GM23248 (cell line): ENCODE measurements at regions not wholly inside any gene's neighbourhood (a gene's known extent, or its start where the extent isn't known, plus 50 kb on each side); places are given as distances from the start of the nearest gene placed in this dataset.

Source experiments
- EZH2 ChIP-seq: fragments of 200-600 bp; sonication (generic); IDR thresholded peaks from 2 replicates; pipeline ENCODE4 v1.6.1; 2018; ENCODE audit warnings: antibody characterized with exemption, mild to moderate bottlenecking; ENCODE audit not compliant: insufficient read depth, poor library complexity, severe bottlenecking
- EZH2phosphoT487 ChIP-seq: fragments of 200-600 bp; sonication (generic); IDR thresholded peaks from 2 replicates; pipeline ENCODE4 v1.6.1; 2018; ENCODE audit warnings: antibody characterized with exemption, moderate library complexity, mild to moderate bottlenecking, low read depth; ENCODE audit not compliant: insufficient read depth

GRCh38 chr20:16914277-16914676, 166.1 kb downstream of the OTOR start:
- no peak for TF ChIP-seq EZH2
- TF ChIP-seq EZH2phosphoT487: no peak
